Esophagus (tissue), 2 donors: ENCODE measurements at regions not wholly inside any gene's neighbourhood (a gene's known extent, or its start where the extent isn't known, plus 50 kb on each side); places are given as distances from the start of the nearest gene placed in this dataset.

Experiments
- H3K27ac ChIP-seq, 2 donors: one replicate each; pipeline ENCODE4 v1.5.1; 2013; ENCODE audit warnings: low read depth in 2 of 2, mild to moderate bottlenecking in 2 of 2, inconsistent platforms in 1 of 2, low read length in 1 of 2, moderate library complexity in 1 of 2
- H3K27me3 ChIP-seq, 2 donors: one replicate each; pipeline ENCODE4 v1.6.1; 2013; ENCODE audit warnings: low read length in 2 of 2, control low read depth in 1 of 2, mild to moderate bottlenecking in 1 of 2; ENCODE audit not compliant: insufficient read depth in 2 of 2, control insufficient read depth in 1 of 2
- H3K36me3 ChIP-seq, 2 donors: one replicate each; pipeline ENCODE4 v1.6.1; 2013; ENCODE audit warnings: low read length in 1 of 2; ENCODE audit not compliant: control insufficient read depth in 2 of 2, insufficient read depth in 2 of 2
- H3K4me1 ChIP-seq, 2 donors: one replicate each; pipeline ENCODE4 v1.6.1; 2013; ENCODE audit warnings: low read length in 1 of 2; ENCODE audit not compliant: control insufficient read depth in 2 of 2, insufficient read depth in 2 of 2
- H3K4me3 ChIP-seq, 2 donors: one replicate each; pipeline ENCODE4 v1.5.1; 2013; ENCODE audit warnings: low read length in 2 of 2, mild to moderate bottlenecking in 2 of 2, low read depth in 1 of 2, moderate library complexity in 1 of 2
- H3K9me3 ChIP-seq, 2 donors: one replicate each; pipeline ENCODE4 v1.6.1; 2013; ENCODE audit warnings: mild to moderate bottlenecking in 2 of 2, low read depth in 1 of 2, low read length in 1 of 2, moderate library complexity in 1 of 2; ENCODE audit not compliant: control insufficient read depth in 2 of 2, insufficient read depth in 1 of 2
- WGBS, 2 donors: extraction: QIAGEN DNeasy Blood & Tissue Kit; methylation state at CpG; one replicate each; pipeline ENCODE4 v1.1.7; 2013; 5-methylcytosine and 5-hydroxymethylcytosine counted together
- donor health status: healthy with polysubstance abuse.
- donor health status: Bipolar disorder and iron deficiency.

- 90% methylated on average over 5 of the region's 5 CpGs for WGBS, 2 donors
- Histone ChIP-seq H3K4me3 (no peak overlapping the region), H3K9me3 (no peaks in the 10 kb centered on the region), H3K27me3 (no peaks in the 10 kb centered on the region), H3K36me3 (peaks cover 0 to 4% of the 10 kb centered on the region in 2 donors), H3K4me1 (no peaks in the 10 kb centered on the region), H3K27ac (no peak overlapping the region)
Measured at GRCh38 chrX:7334253-7334935, 186.4 kb upstream of the PUDP start.

GRCh38 chrX:7330971-7331746 lies 183.2 kb upstream of the PUDP start:
- H3K27ac ChIP-seq, result no peak overlapping the region
- H3K4me3 ChIP-seq, result no peak overlapping the region
- H3K9me3 ChIP-seq, result no peaks in the 10 kb centered on the region
- H3K4me1 ChIP-seq, result no peaks in the 10 kb centered on the region
- H3K36me3 ChIP-seq, result peaks cover 0 to 4% of the 10 kb centered on the region in 2 donors
- WGBS, 2 donors, result 81 to 82% methylated on average over 11 of the region's 11 CpGs
- H3K27me3 ChIP-seq, result no peaks in the 10 kb centered on the region

GRCh38 chrX:7330556-7330955 lies 182.6 kb upstream of the PUDP start:
- Histone ChIP-seq H3K4me1 (no peaks in the 10 kb centered on the region), H3K27me3 (no peaks in the 10 kb centered on the region), H3K27ac (no peak overlapping the region), H3K36me3 (peaks cover 0 to 4% of the 10 kb centered on the region in 2 donors), H3K4me3 (no peak overlapping the region), H3K9me3 (no peaks in the 10 kb centered on the region)

GRCh38 chrX:7318661-7319060 lies 170.7 kb upstream of the PUDP start:
- H3K4me3 ChIP-seq, result no peak overlapping the region
- H3K9me3 ChIP-seq, result no peaks in the 10 kb centered on the region
- no peak overlapping the region for H3K27ac ChIP-seq
- no peaks in the 10 kb centered on the region for H3K27me3 ChIP-seq
- H3K4me1 ChIP-seq, result no peaks in the 10 kb centered on the region
- H3K36me3 ChIP-seq, result no peaks in the 10 kb centered on the region
- WGBS, 2 donors, result 88 to 92% methylated on average over 2 of the region's 2 CpGs

- no peaks in the 10 kb centered on the region for H3K27me3 ChIP-seq
- H3K27ac ChIP-seq, result no peak overlapping the region
- H3K4me1 ChIP-seq, result no peaks in the 10 kb centered on the region
- no peaks in the 10 kb centered on the region for H3K36me3 ChIP-seq
- no peak overlapping the region for H3K4me3 ChIP-seq
- WGBS, 2 donors, result 91 to 93% methylated on average over 7 of the region's 7 CpGs
- no peaks in the 10 kb centered on the region for H3K9me3 ChIP-seq
Measured at GRCh38 chrX:7318241-7318640, 170.3 kb upstream of the PUDP start.

GRCh38 chrX:7316887-7317286 lies 168.9 kb upstream of the PUDP start:
- no peaks in the 10 kb centered on the region for H3K4me1 ChIP-seq
- H3K36me3 ChIP-seq, result no peaks in the 10 kb centered on the region
- no peak overlapping the region for H3K27ac ChIP-seq
- H3K27me3 ChIP-seq, result no peaks in the 10 kb centered on the region
- 91 to 97% methylated on average over 2 of the region's 2 CpGs for WGBS, 2 donors
- no peak overlapping the region for H3K4me3 ChIP-seq
- H3K9me3 ChIP-seq, result no peaks in the 10 kb centered on the region

- Histone ChIP-seq H3K27me3 (no peaks in the 10 kb centered on the region), H3K27ac (no peak overlapping the region), H3K4me1 (no peaks in the 10 kb centered on the region), H3K9me3 (no peaks in the 10 kb centered on the region), H3K36me3 (no peaks in the 10 kb centered on the region), H3K4me3 (no peak overlapping the region)
Measured at GRCh38 chrX:7316280-7316679, 168.3 kb upstream of the PUDP start.

GRCh38 chrX:7314425-7314824 lies 166.5 kb upstream of the PUDP start:
- H3K27ac ChIP-seq, result no peak overlapping the region
- H3K36me3 ChIP-seq, result no peaks in the 10 kb centered on the region
- no peaks in the 10 kb centered on the region for H3K4me1 ChIP-seq
- no peaks in the 10 kb centered on the region for H3K9me3 ChIP-seq
- WGBS, 2 donors, result 92 to 94% methylated on average over 4 of the region's 4 CpGs
- H3K27me3 ChIP-seq, result no peaks in the 10 kb centered on the region
- H3K4me3 ChIP-seq, result no peak overlapping the region

- Histone ChIP-seq H3K27me3 (no peaks in the 10 kb centered on the region), H3K9me3 (no peaks in the 10 kb centered on the region), H3K4me3 (no peak overlapping the region), H3K27ac (no peak overlapping the region), H3K36me3 (no peaks in the 10 kb centered on the region), H3K4me1 (no peaks in the 10 kb centered on the region)
- 91 to 100% methylated on average over 1 of the region's 1 CpG for WGBS, 2 donors
Measured at GRCh38 chrX:7307720-7308119, 159.8 kb upstream of the PUDP start.

- no peak overlapping the region for H3K27ac ChIP-seq
Measured at GRCh38 chrX:7294483-7294882, 146.5 kb upstream of the PUDP start.

More at GRCh38 chrX:7294483-7294882, 146.5 kb upstream of the PUDP start:
- no peak overlapping the region for H3K4me3 ChIP-seq
- H3K9me3 ChIP-seq, result no peaks in the 10 kb centered on the region
- no peaks in the 10 kb centered on the region for H3K27me3 ChIP-seq
- H3K36me3 ChIP-seq, result no peaks in the 10 kb centered on the region
- WGBS, 2 donors, result 63 to 78% methylated on average over 1 of the region's 1 CpG
- no peaks in the 10 kb centered on the region for H3K4me1 ChIP-seq
